Liver (tissue), 8 donors: ENCODE measurements at regions not wholly inside any gene's neighbourhood (a gene's known extent, or its start where the extent isn't known, plus 50 kb on each side); places are given as distances from the start of the nearest gene placed in this dataset.

Experiments used
- DNase-seq: peaks from one replicate; pipeline ENCODE4 v3.0.0-alpha.2; 2017; ENCODE audit warnings: low spot score
- H3K27ac ChIP-seq, 2 donors: one replicate each; pipeline ENCODE4 v1.7.0; 2013; ENCODE audit warnings: inconsistent platforms in 2 of 2, low read length in 2 of 2, control low read depth in 1 of 2, low read depth in 1 of 2, mild to moderate bottlenecking in 1 of 2
- H3K27me3 ChIP-seq, 4 donors: one replicate each; pipeline versions ENCODE4 v1.6.1 to v1.7.0; 2013; ENCODE audit warnings: low read length in 3 of 4, inconsistent platforms in 1 of 4, mild to moderate bottlenecking in 1 of 4, moderate library complexity in 1 of 4; ENCODE audit not compliant: control insufficient read depth in 4 of 4, insufficient read depth in 4 of 4
- H3K36me3 ChIP-seq, 4 donors: one replicate each; pipeline versions ENCODE4 v1.6.1 to v1.7.0; 2013; ENCODE audit warnings: low read length in 3 of 4, mild to moderate bottlenecking in 3 of 4, low read depth in 1 of 4, moderate library complexity in 1 of 4; ENCODE audit not compliant: control insufficient read depth in 4 of 4, insufficient read depth in 3 of 4
- H3K4me1 ChIP-seq, 4 donors: one replicate each; pipeline versions ENCODE4 v1.6.1 to v1.7.0; 2013; ENCODE audit warnings: low read length in 3 of 4, mild to moderate bottlenecking in 3 of 4, moderate library complexity in 1 of 4; ENCODE audit not compliant: control insufficient read depth in 4 of 4, insufficient read depth in 4 of 4
- H3K4me3 ChIP-seq, 3 donors: one replicate each; pipeline versions ENCODE4 v1.6.1 to v1.7.0; 2013; ENCODE audit warnings: low read length in 3 of 3, control low read depth in 1 of 3, low read depth in 1 of 3, mild to moderate bottlenecking in 1 of 3
- H3K9ac ChIP-seq, 2 donors: one replicate each; pipeline ENCODE4 v1.7.0; 2013; ENCODE audit warnings: low read length in 2 of 2, mild to moderate bottlenecking in 2 of 2, moderate library complexity in 2 of 2, control low read depth in 1 of 2, low read depth in 1 of 2
- H3K9me3 ChIP-seq, 4 donors: one replicate each; pipeline versions ENCODE4 v1.6.1 to v1.7.0; 2013; ENCODE audit warnings: low read length in 3 of 4; ENCODE audit not compliant: control insufficient read depth in 4 of 4
- EGR1 ChIP-seq, 2 donors: IDR thresholded peaks; 2 replicates each; pipeline ENCODE4 v1.6.1; 2016 to 2018; ENCODE audit warnings: antibody characterized with exemption in 2 of 2, low read depth in 2 of 2
- FOXA1 ChIP-seq: IDR thresholded peaks from 2 replicates; pipeline ENCODE4 v1.6.1; 2016; ENCODE audit warnings: antibody characterized with exemption
- FOXA2 ChIP-seq: IDR thresholded peaks from 2 replicates; pipeline ENCODE4 v1.6.1; 2016; ENCODE audit warnings: antibody characterized with exemption
- GABPA ChIP-seq, 2 donors: IDR thresholded peaks in 1 of 2; conservative IDR thresholded peaks in 1 of 2; 2 replicates each; pipeline ENCODE4 v1.6.1; 2016; ENCODE audit warnings: antibody characterized with exemption in 2 of 2, mild to moderate bottlenecking in 1 of 2, moderate library complexity in 1 of 2
- HNF4A ChIP-seq, 2 donors: conservative IDR thresholded peaks; 2 replicates each; pipeline ENCODE4 v1.6.1; 2016; ENCODE audit warnings: antibody characterized with exemption in 2 of 2, mild to moderate bottlenecking in 2 of 2
- HNF4G ChIP-seq: IDR thresholded peaks from 2 replicates; pipeline ENCODE4 v1.6.1; 2016; ENCODE audit warnings: antibody characterized with exemption
- JUND ChIP-seq, 2 donors: IDR thresholded peaks; 2 replicates each; pipeline ENCODE4 v1.6.1; 2016; ENCODE audit warnings: antibody characterized with exemption in 2 of 2
- NR2F2 ChIP-seq: IDR thresholded peaks from 2 replicates; pipeline ENCODE4 v1.6.1; 2016; ENCODE audit warnings: antibody characterized with exemption
- RAD21 ChIP-seq, 2 donors: IDR thresholded peaks; 2 replicates each; pipeline ENCODE4 v1.6.1; 2016; ENCODE audit warnings: antibody characterized with exemption in 2 of 2, mild to moderate bottlenecking in 2 of 2
- RXRA ChIP-seq, 2 donors: IDR thresholded peaks; 2 replicates each; pipeline ENCODE4 v1.6.1; 2017 to 2018; ENCODE audit warnings: antibody characterized with exemption in 2 of 2, mild to moderate bottlenecking in 1 of 2
- SP1 ChIP-seq: IDR thresholded peaks from 2 replicates; pipeline ENCODE4 v1.6.1; 2018; ENCODE audit warnings: antibody characterized with exemption, mild to moderate bottlenecking
- TAF1 ChIP-seq: conservative IDR thresholded peaks from 2 replicates; pipeline ENCODE4 v1.6.1; 2016; ENCODE audit warnings: antibody characterized with exemption, mild to moderate bottlenecking
- YY1 ChIP-seq: IDR thresholded peaks from 2 replicates; pipeline ENCODE4 v1.6.1; 2016; ENCODE audit warnings: antibody characterized with exemption, mild to moderate bottlenecking
- WGBS: extraction: QIAGEN DNeasy Blood & Tissue Kit; methylation state at CpG from one replicate; pipeline ENCODE4 v1.1.7; 2013; 5-methylcytosine and 5-hydroxymethylcytosine counted together
- TF ChIP-seq, protein P1 (sequence below): IDR thresholded peaks from 2 replicates; pipeline ENCODE4 v1.6.1; 2016; ENCODE audit warnings: antibody characterized with exemption
- TF ChIP-seq, protein P2 (sequence below): IDR thresholded peaks from 2 replicates; pipeline ENCODE4 v1.6.1; 2016; ENCODE audit warnings: antibody characterized with exemption, mild to moderate bottlenecking
- TF ChIP-seq, protein P3 (sequence below): IDR thresholded peaks from 2 replicates; pipeline ENCODE4 v1.6.1; 2016; ENCODE audit warnings: antibody characterized with exemption
- TF ChIP-seq, protein P4 (sequence below): fragments of 150-350 bp; IDR thresholded peaks from 2 replicates; pipeline ENCODE4 v1.5.1; 2017; ENCODE audit warnings: improper control_type of control experiment, low read depth, low read length; ENCODE audit not compliant: missing input control
- donor health status: healthy.
- donor health status: healthy.
- donor health status: healthy.
- donor health status: healthy.
- donor health status: healthy.

DNA sequence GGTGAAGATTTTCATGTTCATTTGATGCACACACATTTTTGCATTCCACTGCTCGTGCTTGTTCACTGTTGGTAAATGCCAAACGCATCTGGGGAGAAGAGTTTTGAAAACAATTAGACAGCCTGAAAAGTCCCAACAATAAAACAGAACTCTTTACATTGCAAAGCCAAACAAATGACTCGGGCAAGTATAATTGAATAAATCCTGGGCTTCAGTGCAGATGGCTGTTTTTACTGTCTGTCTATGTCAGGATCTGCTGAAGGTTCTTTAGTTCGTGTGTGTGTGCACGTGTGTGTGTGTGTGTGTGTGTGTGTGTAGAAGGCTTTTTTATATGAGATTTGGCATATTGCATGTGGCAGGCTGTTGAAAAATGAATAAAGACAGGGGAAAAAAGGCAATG, 277.5 kb upstream of the CDIN1 start:
- Histone ChIP-seq H3K4me1 (no peaks in the 10 kb centered on the region), H3K36me3 (no peaks in the 10 kb centered on the region), H3K27ac (no peak overlapping the region), H3K9ac (no peak overlapping the region), H3K9me3 (no peaks in the 10 kb centered on the region), H3K27me3 (no peaks in the 10 kb centered on the region), H3K4me3 (no peak overlapping the region)
- no peak for TF ChIP-seq YY1
- no peak for TF ChIP-seq FOXA2
- no peak for TF ChIP-seq RAD21 (IDR thresholded peaks at IDR 0.05)
- no peak for TF ChIP-seq HNF4A (conservative IDR thresholded peaks at IDR 0.05)
- TF ChIP-seq GABPA (IDR thresholded peaks at IDR 0.05 in 1 of 2, conservative IDR thresholded peaks at IDR 0.05 in 1 of 2) = no peak
- TF ChIP-seq, protein P1, sequence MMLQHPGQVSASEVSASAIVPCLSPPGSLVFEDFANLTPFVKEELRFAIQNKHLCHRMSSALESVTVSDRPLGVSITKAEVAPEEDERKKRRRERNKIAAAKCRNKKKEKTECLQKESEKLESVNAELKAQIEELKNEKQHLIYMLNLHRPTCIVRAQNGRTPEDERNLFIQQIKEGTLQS = no peak
- TF ChIP-seq NR2F2 = no peak
- TF ChIP-seq EGR1 (IDR thresholded peaks at IDR 0.05; ENCODE audit: low read depth in 2 of 2) = no peak
- TF ChIP-seq RXRA (IDR thresholded peaks at IDR 0.05) = no peak
- no peak for TF ChIP-seq HNF4G
- TF ChIP-seq, protein P2, sequence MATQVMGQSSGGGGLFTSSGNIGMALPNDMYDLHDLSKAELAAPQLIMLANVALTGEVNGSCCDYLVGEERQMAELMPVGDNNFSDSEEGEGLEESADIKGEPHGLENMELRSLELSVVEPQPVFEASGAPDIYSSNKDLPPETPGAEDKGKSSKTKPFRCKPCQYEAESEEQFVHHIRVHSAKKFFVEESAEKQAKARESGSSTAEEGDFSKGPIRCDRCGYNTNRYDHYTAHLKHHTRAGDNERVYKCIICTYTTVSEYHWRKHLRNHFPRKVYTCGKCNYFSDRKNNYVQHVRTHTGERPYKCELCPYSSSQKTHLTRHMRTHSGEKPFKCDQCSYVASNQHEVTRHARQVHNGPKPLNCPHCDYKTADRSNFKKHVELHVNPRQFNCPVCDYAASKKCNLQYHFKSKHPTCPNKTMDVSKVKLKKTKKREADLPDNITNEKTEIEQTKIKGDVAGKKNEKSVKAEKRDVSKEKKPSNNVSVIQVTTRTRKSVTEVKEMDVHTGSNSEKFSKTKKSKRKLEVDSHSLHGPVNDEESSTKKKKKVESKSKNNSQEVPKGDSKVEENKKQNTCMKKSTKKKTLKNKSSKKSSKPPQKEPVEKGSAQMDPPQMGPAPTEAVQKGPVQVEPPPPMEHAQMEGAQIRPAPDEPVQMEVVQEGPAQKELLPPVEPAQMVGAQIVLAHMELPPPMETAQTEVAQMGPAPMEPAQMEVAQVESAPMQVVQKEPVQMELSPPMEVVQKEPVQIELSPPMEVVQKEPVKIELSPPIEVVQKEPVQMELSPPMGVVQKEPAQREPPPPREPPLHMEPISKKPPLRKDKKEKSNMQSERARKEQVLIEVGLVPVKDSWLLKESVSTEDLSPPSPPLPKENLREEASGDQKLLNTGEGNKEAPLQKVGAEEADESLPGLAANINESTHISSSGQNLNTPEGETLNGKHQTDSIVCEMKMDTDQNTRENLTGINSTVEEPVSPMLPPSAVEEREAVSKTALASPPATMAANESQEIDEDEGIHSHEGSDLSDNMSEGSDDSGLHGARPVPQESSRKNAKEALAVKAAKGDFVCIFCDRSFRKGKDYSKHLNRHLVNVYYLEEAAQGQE = no peak
- TF ChIP-seq SP1 = no peak
- 61% methylated on average over 5 of the region's 5 CpGs for WGBS
- DNase-seq = no peak

DNA sequence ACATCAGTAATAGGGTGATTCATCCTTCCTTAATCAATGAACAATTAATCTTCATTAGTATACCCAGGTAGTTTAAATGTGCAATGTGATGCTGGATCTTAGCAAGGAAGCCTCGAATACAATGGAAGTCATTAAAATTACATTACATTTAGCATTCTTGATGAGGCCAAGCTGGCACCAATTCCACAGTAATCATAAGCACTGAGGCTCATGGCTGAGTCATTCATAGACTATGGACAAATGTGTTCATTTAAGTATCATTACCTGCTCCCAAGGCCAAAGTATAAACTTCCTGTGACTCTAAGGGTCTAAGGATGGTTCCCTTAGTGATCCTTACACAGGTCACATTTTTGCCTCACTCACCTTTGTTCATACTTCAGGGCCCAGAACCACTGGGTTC, 266.4 kb upstream of the CDIN1 start:
- TF ChIP-seq FOXA1 (no peak), NR2F2 (no peak), TAF1 (no peak), HNF4G (no peak), FOXA2 (no peak), JUND (IDR thresholded peaks at IDR 0.05) (no peak), EGR1 (IDR thresholded peaks at IDR 0.05; ENCODE audit: low read depth in 2 of 2) (no peak), RXRA (IDR thresholded peaks at IDR 0.05) (no peak), YY1 (no peak), HNF4A (conservative IDR thresholded peaks at IDR 0.05) (no peak)
- TF ChIP-seq, protein P2 = no peak
- TF ChIP-seq, protein P3, sequence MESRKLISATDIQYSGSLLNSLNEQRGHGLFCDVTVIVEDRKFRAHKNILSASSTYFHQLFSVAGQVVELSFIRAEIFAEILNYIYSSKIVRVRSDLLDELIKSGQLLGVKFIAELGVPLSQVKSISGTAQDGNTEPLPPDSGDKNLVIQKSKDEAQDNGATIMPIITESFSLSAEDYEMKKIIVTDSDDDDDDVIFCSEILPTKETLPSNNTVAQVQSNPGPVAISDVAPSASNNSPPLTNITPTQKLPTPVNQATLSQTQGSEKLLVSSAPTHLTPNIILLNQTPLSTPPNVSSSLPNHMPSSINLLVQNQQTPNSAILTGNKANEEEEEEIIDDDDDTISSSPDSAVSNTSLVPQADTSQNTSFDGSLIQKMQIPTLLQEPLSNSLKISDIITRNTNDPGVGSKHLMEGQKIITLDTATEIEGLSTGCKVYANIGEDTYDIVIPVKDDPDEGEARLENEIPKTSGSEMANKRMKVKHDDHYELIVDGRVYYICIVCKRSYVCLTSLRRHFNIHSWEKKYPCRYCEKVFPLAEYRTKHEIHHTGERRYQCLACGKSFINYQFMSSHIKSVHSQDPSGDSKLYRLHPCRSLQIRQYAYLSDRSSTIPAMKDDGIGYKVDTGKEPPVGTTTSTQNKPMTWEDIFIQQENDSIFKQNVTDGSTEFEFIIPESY = no peak
- TF ChIP-seq, protein P1 = no peak
- TF ChIP-seq, protein P4, sequence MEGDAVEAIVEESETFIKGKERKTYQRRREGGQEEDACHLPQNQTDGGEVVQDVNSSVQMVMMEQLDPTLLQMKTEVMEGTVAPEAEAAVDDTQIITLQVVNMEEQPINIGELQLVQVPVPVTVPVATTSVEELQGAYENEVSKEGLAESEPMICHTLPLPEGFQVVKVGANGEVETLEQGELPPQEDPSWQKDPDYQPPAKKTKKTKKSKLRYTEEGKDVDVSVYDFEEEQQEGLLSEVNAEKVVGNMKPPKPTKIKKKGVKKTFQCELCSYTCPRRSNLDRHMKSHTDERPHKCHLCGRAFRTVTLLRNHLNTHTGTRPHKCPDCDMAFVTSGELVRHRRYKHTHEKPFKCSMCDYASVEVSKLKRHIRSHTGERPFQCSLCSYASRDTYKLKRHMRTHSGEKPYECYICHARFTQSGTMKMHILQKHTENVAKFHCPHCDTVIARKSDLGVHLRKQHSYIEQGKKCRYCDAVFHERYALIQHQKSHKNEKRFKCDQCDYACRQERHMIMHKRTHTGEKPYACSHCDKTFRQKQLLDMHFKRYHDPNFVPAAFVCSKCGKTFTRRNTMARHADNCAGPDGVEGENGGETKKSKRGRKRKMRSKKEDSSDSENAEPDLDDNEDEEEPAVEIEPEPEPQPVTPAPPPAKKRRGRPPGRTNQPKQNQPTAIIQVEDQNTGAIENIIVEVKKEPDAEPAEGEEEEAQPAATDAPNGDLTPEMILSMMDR = no peak
- H3K9ac ChIP-seq = no peak overlapping the region
- no peak overlapping the region for H3K4me3 ChIP-seq
- WGBS = 66% methylated on average over 1 of the region's 1 CpG
- no peak overlapping the region for H3K27ac ChIP-seq
- no peak for DNase-seq
- peaks cover 0 to 3% (median 1%) of the 10 kb centered on the region in 4 donors for H3K9me3 ChIP-seq
- H3K4me1 ChIP-seq = no peaks in the 10 kb centered on the region
- H3K27me3 ChIP-seq = no peaks in the 10 kb centered on the region
- no peaks in the 10 kb centered on the region for H3K36me3 ChIP-seq
